Tibial artery (tissue), 4 donors: ENCODE measurements at regions not wholly inside any gene's neighbourhood (a gene's known extent, or its start where the extent isn't known, plus 50 kb on each side); places are given as distances from the start of the nearest gene placed in this dataset.
"Not testable (repeated sequence)": the region's sequence is repeated elsewhere in the genome, so short reads cannot be mapped to it uniquely, and the experiment has no call there.

ENCODE experiments used
- DNase-seq, 2 donors: peaks; one replicate each; pipeline ENCODE4 v3.0.0-alpha.2; 2019
- H3K27ac ChIP-seq, 2 donors: fragments of 200-600 bp; sonication (generic) in 1 of 2; 1 replicate in 1 of 2; 2 replicates in 1 of 2; pipeline ENCODE4 v1.5.1; 2018 to 2019; ENCODE audit warnings: mild to moderate bottlenecking in 1 of 2
- H3K27me3 ChIP-seq, 2 donors: fragments of 200-600 bp; sonication (generic) in 1 of 2; one replicate each; pipeline versions ENCODE4 v1.5.1 to v1.6.0; 2016 to 2019
- H3K36me3 ChIP-seq, 3 donors: fragments of 200-600 bp; sonication (generic) in 2 of 3; one replicate each; pipeline ENCODE4 v1.5.1; 2016 to 2019; ENCODE audit warnings: mild to moderate bottlenecking in 2 of 3
- H3K4me1 ChIP-seq, 4 donors: fragments of 200-600 bp; sonication (generic) in 2 of 4; 1 replicate in 3 of 4; 2 replicates in 1 of 4; pipeline ENCODE4 v1.5.1; 2016 to 2019
- H3K4me3 ChIP-seq, 2 donors: fragments of 200-600 bp; sonication (generic) in 1 of 2; 1 replicate in 1 of 2; 2 replicates in 1 of 2; pipeline ENCODE4 v1.5.1; 2018 to 2019; ENCODE audit warnings: mild to moderate bottlenecking in 2 of 2
- H3K9me3 ChIP-seq, 3 donors: fragments of 200-600 bp; sonication (generic) in 1 of 3; one replicate each; pipeline ENCODE4 v1.5.1; 2016 to 2019
- intact Hi-C: fragments of 100-400 bp; cut with DNase I; formaldehyde crosslinking; loops from one replicate; pipeline ENCODE4 v1.15.0; 2023; ENCODE audit warnings: low total_unique reads
- TF ChIP-seq, protein P1 (sequence below), 2 experiments: fragments of 200-600 bp in 1 of 2; fragments of 450-650 bp in 1 of 2; IDR thresholded peaks; one replicate each; pipeline ENCODE4 v1.5.1; 2017 to 2019; ENCODE audit warnings: antibody characterized with exemption in 2 of 2, mild to moderate bottlenecking in 1 of 2, moderate library complexity in 1 of 2

DNA sequence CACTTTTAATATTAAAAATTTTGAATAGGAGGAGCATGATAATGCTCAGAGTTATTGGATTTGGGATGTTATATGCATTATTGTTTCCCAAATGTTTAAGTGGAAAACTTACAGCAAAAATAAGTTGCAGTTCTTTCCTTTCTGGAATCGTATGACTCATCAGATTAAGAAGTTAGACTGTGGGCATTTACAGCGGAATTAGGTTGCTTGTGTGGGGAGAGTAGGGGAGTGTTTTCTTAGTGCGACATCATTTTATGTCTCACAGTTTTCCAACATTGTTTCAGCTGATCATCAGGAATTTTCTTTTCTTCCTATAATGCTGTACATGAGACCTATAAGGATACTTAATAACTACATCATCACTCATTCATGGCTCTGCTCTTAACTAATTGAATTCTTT, 1631.8 kb downstream of the CDH8 start:
- Histone ChIP-seq H3K27ac (no peak overlapping the region), H3K4me3 (no peak overlapping the region), H3K27me3 (no peaks in the 10 kb centered on the region), H3K36me3 (no peaks in the 10 kb centered on the region), H3K9me3 (no peaks in the 10 kb centered on the region), H3K4me1 (no peaks in the 10 kb centered on the region)
- intact Hi-C loops = no loop called here
- DNase-seq = no peak
- TF ChIP-seq, protein P1, sequence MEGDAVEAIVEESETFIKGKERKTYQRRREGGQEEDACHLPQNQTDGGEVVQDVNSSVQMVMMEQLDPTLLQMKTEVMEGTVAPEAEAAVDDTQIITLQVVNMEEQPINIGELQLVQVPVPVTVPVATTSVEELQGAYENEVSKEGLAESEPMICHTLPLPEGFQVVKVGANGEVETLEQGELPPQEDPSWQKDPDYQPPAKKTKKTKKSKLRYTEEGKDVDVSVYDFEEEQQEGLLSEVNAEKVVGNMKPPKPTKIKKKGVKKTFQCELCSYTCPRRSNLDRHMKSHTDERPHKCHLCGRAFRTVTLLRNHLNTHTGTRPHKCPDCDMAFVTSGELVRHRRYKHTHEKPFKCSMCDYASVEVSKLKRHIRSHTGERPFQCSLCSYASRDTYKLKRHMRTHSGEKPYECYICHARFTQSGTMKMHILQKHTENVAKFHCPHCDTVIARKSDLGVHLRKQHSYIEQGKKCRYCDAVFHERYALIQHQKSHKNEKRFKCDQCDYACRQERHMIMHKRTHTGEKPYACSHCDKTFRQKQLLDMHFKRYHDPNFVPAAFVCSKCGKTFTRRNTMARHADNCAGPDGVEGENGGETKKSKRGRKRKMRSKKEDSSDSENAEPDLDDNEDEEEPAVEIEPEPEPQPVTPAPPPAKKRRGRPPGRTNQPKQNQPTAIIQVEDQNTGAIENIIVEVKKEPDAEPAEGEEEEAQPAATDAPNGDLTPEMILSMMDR (IDR thresholded peaks at IDR 0.05) = no peak

DNA sequence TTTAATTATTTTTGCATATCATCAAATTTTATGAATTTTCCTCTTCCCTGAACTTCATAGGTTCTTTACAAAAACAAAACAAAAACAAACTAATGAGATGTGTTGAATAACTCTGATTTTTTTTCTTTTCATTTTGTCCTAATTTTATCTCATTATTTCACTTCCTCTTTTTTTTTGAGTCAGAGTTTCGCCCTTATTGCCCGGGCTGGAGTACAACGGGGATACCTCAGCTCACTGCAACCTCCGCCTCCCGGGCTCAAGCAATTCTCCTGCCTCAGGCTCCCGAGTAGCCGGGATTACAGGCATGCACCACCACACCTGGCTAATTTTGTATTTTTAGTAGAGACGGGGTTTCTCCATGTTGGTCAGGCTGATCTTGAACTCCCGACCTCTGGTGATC, 1633.3 kb downstream of the CDH8 start:
- H3K36me3 ChIP-seq, intact Hi-C loops, H3K4me1 ChIP-seq, H3K27ac ChIP-seq, H3K4me3 ChIP-seq, H3K9me3 ChIP-seq, DNase-seq, H3K27me3 ChIP-seq: not testable (repeated sequence)

DNA sequence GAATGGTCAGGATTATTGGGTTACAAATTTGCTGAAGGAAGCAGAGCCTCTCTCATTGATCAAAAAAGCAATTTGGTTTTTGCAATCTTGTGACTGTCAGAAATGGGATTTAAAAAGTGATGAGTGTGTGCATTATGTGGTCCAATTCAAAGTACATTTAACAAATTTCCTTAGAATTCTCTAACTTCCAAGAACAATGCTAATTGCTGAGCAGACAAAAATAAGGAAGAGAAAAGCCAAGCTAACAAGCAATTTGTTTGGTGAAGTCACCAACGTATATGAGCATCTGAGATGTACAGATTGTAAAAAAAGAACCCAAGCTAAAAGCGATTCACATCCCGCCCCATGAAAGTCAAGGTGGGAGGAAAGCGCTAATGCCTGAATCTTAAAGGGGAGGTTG, 1643.9 kb downstream of the CDH8 start:
- Histone ChIP-seq H3K9me3 (no peaks in the 10 kb centered on the region), H3K27me3 (no peaks in the 10 kb centered on the region), H3K36me3 (no peaks in the 10 kb centered on the region), H3K4me1 (no peaks in the 10 kb centered on the region), H3K4me3 (no peak overlapping the region), H3K27ac (no peak overlapping the region)
- DNase-seq = no peak
- TF ChIP-seq, protein P1 (IDR thresholded peaks at IDR 0.05) = no peak
- intact Hi-C loops = no loop called here

DNA sequence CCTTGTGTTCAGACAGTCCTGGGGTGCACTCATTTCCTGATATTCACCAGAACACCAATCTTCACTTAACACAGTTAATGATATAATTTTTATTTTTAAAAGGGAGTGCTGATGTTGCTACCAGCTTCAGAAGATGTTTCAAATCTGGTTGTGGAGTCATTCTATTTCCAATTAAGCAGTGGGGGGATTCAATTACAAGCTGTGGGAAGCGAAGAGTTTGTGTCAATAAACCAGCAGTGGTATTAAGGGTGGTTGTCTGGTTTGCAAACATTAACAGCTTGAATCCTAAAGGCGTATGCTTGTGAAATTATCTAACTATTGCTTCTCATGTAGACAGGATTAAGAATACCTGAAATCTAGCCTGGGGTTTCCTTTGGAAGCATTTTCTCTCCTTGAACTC, 1637.5 kb upstream of the GOT2 start:
- H3K4me1 ChIP-seq = no peaks in the 10 kb centered on the region
- no peak overlapping the region for H3K4me3 ChIP-seq
- no peak for DNase-seq
- H3K27me3 ChIP-seq = no peaks in the 10 kb centered on the region
- H3K36me3 ChIP-seq = no peaks in the 10 kb centered on the region
- intact Hi-C loops = no loop called here
- TF ChIP-seq, protein P1 (IDR thresholded peaks at IDR 0.05) = no peak
- no peaks in the 10 kb centered on the region for H3K9me3 ChIP-seq
- H3K27ac ChIP-seq = no peak overlapping the region

DNA sequence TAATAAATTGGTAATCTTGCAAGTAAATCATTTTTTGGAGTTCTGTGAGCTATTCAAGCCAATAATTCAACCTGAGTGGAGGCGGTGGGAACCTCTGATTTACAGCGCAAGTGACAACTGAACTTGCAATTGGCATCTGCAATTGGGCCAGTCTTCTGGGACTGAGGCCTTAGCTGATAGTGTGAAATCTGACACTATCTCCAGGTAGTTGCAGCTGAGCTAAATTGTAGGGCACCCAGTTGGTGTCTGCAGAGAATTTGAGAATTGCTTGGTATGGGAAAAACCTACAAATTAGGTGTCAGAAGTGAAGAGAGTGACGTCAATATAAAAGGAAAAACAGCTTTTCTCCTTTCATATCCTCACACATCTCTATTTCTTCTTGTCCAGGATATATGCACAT, 1633.6 kb upstream of the GOT2 start:
- Histone ChIP-seq H3K4me3 (no peak overlapping the region), H3K9me3 (no peaks in the 10 kb centered on the region), H3K27me3 (no peaks in the 10 kb centered on the region), H3K36me3 (no peaks in the 10 kb centered on the region), H3K4me1 (no peaks in the 10 kb centered on the region), H3K27ac (no peak overlapping the region)
- TF ChIP-seq, protein P1 (IDR thresholded peaks at IDR 0.05) = no peak
- DNase-seq = no peak
- intact Hi-C loops = no loop called here

DNA sequence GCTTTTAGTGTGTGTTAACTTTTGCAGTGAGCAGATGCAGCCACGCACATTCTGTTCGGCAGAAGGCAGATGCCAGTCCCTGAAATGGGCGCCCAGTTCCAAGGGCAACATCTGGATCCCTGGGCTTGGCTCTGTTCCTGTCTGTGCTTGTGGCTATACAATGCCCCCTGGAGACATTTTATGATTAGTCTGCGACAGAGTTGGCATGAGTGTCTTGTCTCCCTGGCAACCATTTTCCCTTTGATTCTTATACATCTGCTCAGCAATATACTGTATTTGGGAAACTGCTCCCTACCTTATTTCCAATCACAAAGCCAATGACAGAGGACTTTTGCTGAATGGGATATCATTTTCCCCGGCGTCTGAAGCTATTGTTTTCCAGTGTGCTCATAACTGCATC, 1629.5 kb upstream of the GOT2 start:
- no peaks in the 10 kb centered on the region for H3K4me1 ChIP-seq
- DNase-seq = no peak
- intact Hi-C loops = no loop called here
- H3K36me3 ChIP-seq = no peaks in the 10 kb centered on the region
- H3K27ac ChIP-seq = no peak overlapping the region
- H3K4me3 ChIP-seq = no peak overlapping the region
- H3K9me3 ChIP-seq = no peaks in the 10 kb centered on the region
- TF ChIP-seq, protein P1 (IDR thresholded peaks at IDR 0.05) = no peak
- no peaks in the 10 kb centered on the region for H3K27me3 ChIP-seq

DNA sequence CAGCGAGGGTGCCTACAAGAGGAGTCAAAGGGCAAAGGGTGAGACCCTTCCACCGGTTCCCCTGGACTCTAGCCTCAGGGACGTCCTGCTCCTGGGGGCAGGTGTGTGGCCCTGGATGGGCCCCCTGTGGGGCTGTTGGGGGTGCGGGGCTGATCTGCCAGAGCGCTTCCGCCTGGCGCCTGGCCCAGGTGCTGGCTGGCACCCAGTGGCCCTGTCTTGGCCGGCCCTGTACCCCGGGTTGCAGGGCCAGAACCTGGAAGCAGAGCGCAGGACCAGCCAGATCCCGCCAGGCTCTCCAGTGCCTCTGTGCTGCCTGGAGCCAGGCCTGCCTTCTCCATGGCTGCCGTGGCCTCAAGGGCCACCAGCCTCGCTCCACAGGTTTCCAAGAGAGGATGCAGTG, 1625.8 kb upstream of the GOT2 start:
- not testable (repeated sequence) for H3K36me3 ChIP-seq, H3K27me3 ChIP-seq

DNA sequence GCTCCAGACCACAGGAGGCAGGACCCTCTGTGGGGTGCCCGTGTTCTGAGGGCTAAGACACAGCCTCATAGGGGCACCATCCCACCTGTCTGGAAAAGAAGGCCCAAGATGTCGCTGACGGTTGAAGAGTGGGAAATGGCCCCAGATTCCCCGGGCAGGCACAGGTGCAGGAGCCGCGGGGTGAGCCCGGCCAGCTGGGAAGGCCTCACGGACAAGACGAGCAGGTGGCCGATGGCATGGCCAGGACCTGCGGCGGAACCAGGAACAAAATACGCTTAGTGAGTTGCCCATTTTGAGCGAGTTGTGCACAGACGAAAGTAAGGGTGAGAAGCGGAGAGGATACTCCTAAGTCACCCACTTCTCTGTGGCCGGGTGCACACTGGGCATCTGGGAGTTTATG, 1625.3 kb upstream of the GOT2 start:
- H3K9me3 ChIP-seq, H3K4me3 ChIP-seq, H3K36me3 ChIP-seq, H3K27ac ChIP-seq, DNase-seq, H3K4me1 ChIP-seq, H3K27me3 ChIP-seq, intact Hi-C loops: not testable (repeated sequence)

More for the DNA sequence above, 1625.8 kb upstream of the GOT2 start:
- H3K27ac ChIP-seq, H3K4me1 ChIP-seq, DNase-seq, H3K9me3 ChIP-seq, intact Hi-C loops, H3K4me3 ChIP-seq: not testable (repeated sequence)

DNA sequence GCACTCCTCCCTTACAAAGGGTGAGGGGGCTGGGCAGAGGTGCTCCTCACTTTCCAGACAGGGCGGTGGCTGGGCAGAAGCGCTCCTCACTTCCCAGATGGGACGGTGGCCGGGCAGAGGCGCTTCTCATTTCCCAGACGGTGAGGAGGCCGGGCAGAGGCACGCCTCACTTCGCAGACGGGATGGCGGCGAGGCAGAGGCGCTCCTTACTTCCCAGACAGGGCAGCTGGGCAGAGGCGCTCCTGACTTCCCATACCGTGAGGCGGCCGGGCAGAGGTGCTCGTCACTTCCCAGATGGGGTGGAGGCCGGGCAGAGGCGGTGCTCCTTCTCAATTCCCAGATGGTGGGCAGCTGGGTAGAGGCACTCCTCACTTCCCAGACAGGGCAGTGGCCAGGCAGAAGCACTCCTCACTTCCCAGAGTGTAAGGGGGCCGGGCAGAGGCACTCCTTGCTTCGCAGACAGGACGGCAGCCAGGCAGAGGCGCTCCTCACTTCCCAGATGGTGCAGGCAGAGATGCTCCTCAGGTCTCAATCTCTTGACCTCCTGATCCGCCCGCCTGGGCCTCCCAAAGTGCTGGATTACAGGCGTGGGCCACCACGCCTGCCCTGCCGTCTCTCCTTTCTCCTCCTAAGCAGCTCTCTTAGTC, 1623.9 kb upstream of the GOT2 start:
- H3K36me3 ChIP-seq, H3K27me3 ChIP-seq, H3K9me3 ChIP-seq, DNase-seq, H3K4me3 ChIP-seq, intact Hi-C loops, H3K27ac ChIP-seq, H3K4me1 ChIP-seq: not testable (repeated sequence)
